ENCODE measurements at regions not wholly inside any gene's neighbourhood (a gene's known extent, or its start where the extent isn't known, plus 50 kb on each side); places are given as distances from the start of the nearest gene placed in this dataset.

DNA sequence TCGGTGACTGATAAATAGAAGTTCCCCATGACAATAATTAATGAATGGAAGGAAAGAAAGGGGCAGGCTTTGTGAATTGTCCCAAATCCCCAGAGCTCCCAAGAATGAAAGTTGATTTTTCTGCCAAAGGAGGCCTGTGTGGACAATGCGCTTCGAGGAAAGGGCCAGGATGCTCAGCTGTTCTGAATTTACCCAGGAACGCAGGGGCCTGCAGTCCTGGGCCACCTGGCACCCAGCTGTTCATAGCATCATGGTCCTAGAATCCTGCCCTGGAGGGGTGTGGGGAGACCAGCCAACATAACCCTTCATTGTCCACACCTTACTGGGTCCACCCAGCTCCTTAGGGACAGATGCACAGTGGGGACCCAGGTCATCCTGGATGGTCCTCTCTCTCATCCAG is 587.5 kb downstream of the BCL11B start:
- Histone ChIP-seq H3K27me3 (ENCODE audit: insufficient read depth, low read depth, low read length) (no peaks in the 10 kb centered on the region), H2AFZ (ENCODE audit: low read depth, low read length) (no peak overlapping the region), H3K4me2 (ENCODE audit: low read length) (no peak overlapping the region), H3K9me2 (ENCODE audit: insufficient read depth, low read length) (no peaks in the 10 kb centered on the region), H3K27ac (ENCODE audit: low read length) (no peak overlapping the region), H3F3A (ENCODE audit: insufficient read depth, low read length, poor library complexity, severe bottlenecking) (no peaks in the 10 kb centered on the region), H3K79me2 (replicated peaks; ENCODE audit: insufficient read depth, low read length) (no peaks in the 10 kb centered on the region), H3K4me3 (ENCODE audit: low read length) (no peak overlapping the region), H3K36me3 (ENCODE audit: insufficient read depth, low read length) (no peaks in the 10 kb centered on the region), H3K9ac (ENCODE audit: low read length) (no peak overlapping the region), H4K20me1 (ENCODE audit: insufficient read depth) (no peaks in the 10 kb centered on the region), H3K9me3 (ENCODE audit: low read length) (no peaks in the 10 kb centered on the region)
- no peak for TF ChIP-seq TAF1 (IDR thresholded peaks at IDR 0.05; ENCODE audit: low read depth)
- TF ChIP-seq EP300 (conservative IDR thresholded peaks at IDR 0.05; ENCODE audit: poor library complexity, severe bottlenecking) = no peak
- no peak for TF ChIP-seq EZH2 (IDR thresholded peaks at IDR 0.05; ENCODE audit: borderline replicate concordance, insufficient read depth, low read length, poor library complexity, severe bottlenecking)
- no peak for TF ChIP-seq MXI1 (conservative IDR thresholded peaks at IDR 0.05; ENCODE audit: poor library complexity, severe bottlenecking)
- TF ChIP-seq POLR2AphosphoS5 (IDR thresholded peaks at IDR 0.05) = no peak
- TF ChIP-seq, protein P1, sequence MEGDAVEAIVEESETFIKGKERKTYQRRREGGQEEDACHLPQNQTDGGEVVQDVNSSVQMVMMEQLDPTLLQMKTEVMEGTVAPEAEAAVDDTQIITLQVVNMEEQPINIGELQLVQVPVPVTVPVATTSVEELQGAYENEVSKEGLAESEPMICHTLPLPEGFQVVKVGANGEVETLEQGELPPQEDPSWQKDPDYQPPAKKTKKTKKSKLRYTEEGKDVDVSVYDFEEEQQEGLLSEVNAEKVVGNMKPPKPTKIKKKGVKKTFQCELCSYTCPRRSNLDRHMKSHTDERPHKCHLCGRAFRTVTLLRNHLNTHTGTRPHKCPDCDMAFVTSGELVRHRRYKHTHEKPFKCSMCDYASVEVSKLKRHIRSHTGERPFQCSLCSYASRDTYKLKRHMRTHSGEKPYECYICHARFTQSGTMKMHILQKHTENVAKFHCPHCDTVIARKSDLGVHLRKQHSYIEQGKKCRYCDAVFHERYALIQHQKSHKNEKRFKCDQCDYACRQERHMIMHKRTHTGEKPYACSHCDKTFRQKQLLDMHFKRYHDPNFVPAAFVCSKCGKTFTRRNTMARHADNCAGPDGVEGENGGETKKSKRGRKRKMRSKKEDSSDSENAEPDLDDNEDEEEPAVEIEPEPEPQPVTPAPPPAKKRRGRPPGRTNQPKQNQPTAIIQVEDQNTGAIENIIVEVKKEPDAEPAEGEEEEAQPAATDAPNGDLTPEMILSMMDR (IDR thresholded peaks at IDR 0.05; ENCODE audit: poor library complexity, severe bottlenecking) = no peak
- no peak for TF ChIP-seq RAD21 (conservative IDR thresholded peaks at IDR 0.05)
- no peak for TF ChIP-seq SMC3 (conservative IDR thresholded peaks at IDR 0.05; ENCODE audit: poor library complexity)
- TF ChIP-seq, protein P2, sequence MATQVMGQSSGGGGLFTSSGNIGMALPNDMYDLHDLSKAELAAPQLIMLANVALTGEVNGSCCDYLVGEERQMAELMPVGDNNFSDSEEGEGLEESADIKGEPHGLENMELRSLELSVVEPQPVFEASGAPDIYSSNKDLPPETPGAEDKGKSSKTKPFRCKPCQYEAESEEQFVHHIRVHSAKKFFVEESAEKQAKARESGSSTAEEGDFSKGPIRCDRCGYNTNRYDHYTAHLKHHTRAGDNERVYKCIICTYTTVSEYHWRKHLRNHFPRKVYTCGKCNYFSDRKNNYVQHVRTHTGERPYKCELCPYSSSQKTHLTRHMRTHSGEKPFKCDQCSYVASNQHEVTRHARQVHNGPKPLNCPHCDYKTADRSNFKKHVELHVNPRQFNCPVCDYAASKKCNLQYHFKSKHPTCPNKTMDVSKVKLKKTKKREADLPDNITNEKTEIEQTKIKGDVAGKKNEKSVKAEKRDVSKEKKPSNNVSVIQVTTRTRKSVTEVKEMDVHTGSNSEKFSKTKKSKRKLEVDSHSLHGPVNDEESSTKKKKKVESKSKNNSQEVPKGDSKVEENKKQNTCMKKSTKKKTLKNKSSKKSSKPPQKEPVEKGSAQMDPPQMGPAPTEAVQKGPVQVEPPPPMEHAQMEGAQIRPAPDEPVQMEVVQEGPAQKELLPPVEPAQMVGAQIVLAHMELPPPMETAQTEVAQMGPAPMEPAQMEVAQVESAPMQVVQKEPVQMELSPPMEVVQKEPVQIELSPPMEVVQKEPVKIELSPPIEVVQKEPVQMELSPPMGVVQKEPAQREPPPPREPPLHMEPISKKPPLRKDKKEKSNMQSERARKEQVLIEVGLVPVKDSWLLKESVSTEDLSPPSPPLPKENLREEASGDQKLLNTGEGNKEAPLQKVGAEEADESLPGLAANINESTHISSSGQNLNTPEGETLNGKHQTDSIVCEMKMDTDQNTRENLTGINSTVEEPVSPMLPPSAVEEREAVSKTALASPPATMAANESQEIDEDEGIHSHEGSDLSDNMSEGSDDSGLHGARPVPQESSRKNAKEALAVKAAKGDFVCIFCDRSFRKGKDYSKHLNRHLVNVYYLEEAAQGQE (IDR thresholded peaks at IDR 0.05; ENCODE audit: borderline replicate concordance) = no peak

DNA sequence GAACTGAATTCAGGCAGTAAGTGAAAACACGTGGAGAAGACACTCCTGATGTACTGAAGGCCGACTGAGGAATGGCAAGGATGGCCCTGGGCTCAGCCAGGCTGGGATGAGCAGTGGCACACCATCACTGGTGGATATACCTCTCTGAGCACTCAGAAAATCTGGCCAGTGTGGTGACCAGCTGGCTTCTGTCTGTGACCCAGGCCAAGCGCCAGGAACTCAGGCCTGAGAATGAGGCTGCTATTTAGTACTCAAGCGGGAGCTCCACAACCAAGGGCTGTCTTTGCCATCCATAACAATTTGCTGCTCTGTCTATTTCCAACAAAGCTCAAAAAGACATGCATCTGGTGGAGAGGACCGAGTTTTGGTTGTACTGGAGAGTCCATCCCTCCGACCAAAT is 586.3 kb downstream of the BCL11B start:
- no peak overlapping the region for H3K4me2 ChIP-seq (ENCODE audit: low read length)
- TF ChIP-seq POLR2AphosphoS5 (IDR thresholded peaks at IDR 0.05) (no peak), EP300 (conservative IDR thresholded peaks at IDR 0.05; ENCODE audit: poor library complexity, severe bottlenecking) (no peak), TAF1 (IDR thresholded peaks at IDR 0.05; ENCODE audit: low read depth) (no peak), RAD21 (conservative IDR thresholded peaks at IDR 0.05) (no peak), MXI1 (conservative IDR thresholded peaks at IDR 0.05; ENCODE audit: poor library complexity, severe bottlenecking) (no peak), EZH2 (IDR thresholded peaks at IDR 0.05; ENCODE audit: borderline replicate concordance, insufficient read depth, low read length, poor library complexity, severe bottlenecking) (no peak)
- TF ChIP-seq, protein P2 (IDR thresholded peaks at IDR 0.05; ENCODE audit: borderline replicate concordance) = no peak
- TF ChIP-seq, protein P1 (IDR thresholded peaks at IDR 0.05; ENCODE audit: poor library complexity, severe bottlenecking) = no peak
- H3K27me3 ChIP-seq (ENCODE audit: insufficient read depth, low read depth, low read length) = no peaks in the 10 kb centered on the region

More for the DNA sequence above, 586.3 kb downstream of the BCL11B start:
- H3K9me3 ChIP-seq (ENCODE audit: low read length) = no peaks in the 10 kb centered on the region
- no peak overlapping the region for H3K9ac ChIP-seq (ENCODE audit: low read length)
- H2AFZ ChIP-seq (ENCODE audit: low read depth, low read length) = no peak overlapping the region
- H3K27ac ChIP-seq (ENCODE audit: low read length) = no peak overlapping the region
- H4K20me1 ChIP-seq (ENCODE audit: insufficient read depth) = no peaks in the 10 kb centered on the region
- no peaks in the 10 kb centered on the region for H3K36me3 ChIP-seq (ENCODE audit: insufficient read depth, low read length)
- H3K9me2 ChIP-seq (ENCODE audit: insufficient read depth, low read length) = no peaks in the 10 kb centered on the region
- no peaks in the 10 kb centered on the region for H3K79me2 ChIP-seq (replicated peaks; ENCODE audit: insufficient read depth, low read length)
- H3K4me3 ChIP-seq (ENCODE audit: low read length) = no peak overlapping the region
- H3F3A ChIP-seq (ENCODE audit: insufficient read depth, low read length, poor library complexity, severe bottlenecking) = no peaks in the 10 kb centered on the region

All from neural cell (in vitro differentiated cells).